Amniotic epithelial cell (primary cell): ENCODE measurements at regions not wholly inside any gene's neighbourhood (a gene's known extent, or its start where the extent isn't known, plus 50 kb on each side); places are given as distances from the start of the nearest gene placed in this dataset.

Experiments
- DNase-seq: peaks from one replicate; pipeline ENCODE4 v3.0.0-alpha.2; 2010; ENCODE audit warnings: low read depth

DNA sequence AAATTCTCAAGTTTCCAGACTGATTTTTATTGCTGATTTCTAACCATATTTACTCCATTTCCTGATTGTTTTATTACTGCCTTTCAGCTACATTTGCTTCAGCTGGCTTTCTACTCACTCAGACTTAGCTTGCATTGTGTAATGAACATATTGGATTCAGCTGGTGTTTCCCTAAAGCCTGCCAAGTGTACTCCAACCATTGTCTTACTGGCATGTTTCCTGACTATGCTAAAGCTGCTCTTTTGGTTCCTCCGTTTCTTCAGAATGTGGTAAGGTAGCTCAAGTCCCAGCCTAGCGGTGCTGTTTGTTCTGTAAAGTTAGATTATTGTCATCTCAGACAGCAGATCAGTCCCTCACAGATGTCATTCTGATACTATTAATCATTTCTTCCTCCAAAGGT, 53.1 kb upstream of the GLRA2 start:
- no peak for DNase-seq

GRCh38 chrX:14449773-14450172, 79.6 kb upstream of the GLRA2 start:
- no peak for DNase-seq

- DNase-seq: no peak
These were observed 80.9 kb upstream of the GLRA2 start for GRCh38 chrX:14448406-14448805.

DNA sequence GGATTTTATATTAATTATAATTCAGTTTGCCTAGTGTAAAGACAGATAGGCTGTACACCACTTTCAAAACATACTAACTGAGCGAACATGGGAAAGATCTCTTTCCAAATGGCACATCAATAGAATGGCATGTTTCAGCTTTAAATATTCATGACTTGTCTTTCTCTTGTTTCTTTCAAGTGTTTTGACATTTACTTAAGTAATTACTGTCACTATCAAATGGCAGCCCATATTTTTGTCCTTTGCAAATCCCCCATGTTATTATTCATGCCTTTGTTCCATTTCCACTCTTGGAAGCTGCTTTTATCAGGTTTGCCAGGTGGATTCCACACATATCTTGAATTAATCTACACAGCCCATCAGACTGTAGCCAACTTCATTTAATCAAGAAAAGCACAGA, 89.2 kb upstream of the GLRA2 start:
- no peak for DNase-seq

DNA sequence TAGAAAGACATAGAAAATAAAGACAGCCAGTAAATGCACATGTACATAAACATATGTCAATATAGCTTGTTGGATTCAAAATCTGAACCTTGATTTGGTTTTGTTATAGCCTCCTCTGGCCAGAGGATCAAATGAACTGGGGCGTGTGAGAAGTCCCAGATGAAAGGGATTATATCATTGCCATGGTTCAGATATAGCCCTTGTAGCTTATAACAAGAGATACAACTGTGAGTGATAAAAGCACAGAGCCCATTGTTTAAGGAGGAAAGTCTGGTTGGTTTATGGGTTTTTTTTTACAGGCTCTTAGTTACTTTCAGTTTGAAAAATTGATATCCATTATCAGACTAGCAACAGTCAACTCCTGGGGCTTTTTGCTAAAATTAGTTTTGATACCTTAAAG, 101.7 kb upstream of the GLRA2 start:
- DNase-seq: no peak

DNA sequence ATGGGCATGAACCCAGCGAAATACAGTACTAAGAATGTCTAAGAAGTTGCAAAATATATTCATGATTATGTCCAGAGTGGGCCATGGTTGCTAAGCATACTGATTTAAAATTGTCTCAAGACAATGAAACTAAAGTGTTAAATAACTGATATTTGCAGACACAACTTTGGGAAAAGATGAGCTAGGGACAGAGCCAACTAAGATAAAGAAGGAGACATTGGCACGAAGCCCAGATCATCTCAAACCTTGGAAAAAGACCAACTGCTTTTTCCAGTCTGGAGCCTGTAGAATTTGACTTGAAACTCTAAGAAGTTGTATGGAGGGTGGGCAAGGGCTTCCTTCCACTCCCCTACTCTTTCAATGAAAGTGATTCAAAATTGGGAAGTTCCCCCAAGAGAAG, 108.5 kb upstream of the GLRA2 start:
- DNase-seq: no peak

- no peak for DNase-seq
These were observed 116.7 kb upstream of the GLRA2 start for GRCh38 chrX:14412686-14413085.

- DNase-seq: no peak
These were observed 118.0 kb upstream of the GLRA2 start for GRCh38 chrX:14411326-14411725.

DNA sequence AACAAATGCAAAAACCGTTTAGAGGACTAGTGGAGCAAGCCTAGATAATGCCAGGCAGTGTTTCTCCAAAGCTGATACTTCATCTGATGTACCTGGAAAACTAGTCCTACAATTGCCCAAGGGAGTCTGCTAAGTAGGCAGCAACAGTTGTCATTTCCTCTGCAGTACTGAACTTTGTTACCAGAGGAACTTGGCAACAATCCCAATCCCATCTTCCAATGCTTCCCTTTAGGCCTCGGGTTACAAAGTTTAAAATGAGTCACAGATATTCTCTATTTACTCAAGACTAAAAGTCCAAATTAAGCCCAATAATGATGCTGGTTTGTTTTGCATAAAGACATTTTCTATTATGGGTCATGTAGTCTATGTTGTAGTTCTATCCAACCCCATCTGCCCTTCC, 120.0 kb upstream of the GLRA2 start:
- DNase-seq: no peak

DNA sequence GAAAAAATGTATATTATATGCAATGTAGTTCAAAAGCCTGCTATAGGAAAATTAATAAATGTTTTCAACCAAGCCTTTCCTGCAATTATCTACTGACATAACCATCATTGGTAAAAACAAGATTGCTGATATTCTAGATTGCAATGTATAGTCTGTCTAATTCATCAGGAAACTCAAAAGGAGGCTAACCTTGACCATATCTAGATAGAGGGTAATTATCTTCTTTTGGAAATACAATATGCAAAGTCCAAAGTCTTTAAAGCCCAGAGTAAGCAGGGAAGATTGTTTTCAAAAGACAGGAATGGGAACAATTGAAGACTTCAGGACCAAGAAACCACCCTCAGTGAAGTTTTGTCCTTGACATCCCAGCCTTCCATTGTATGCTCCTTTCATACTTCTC, 123.1 kb upstream of the GLRA2 start:
- no peak for DNase-seq

- DNase-seq: peak; percentile 6
These were observed 130.6 kb upstream of the GLRA2 start for GRCh38 chrX:14398725-14399124.

GRCh38 chrX:14389682-14390081, 139.7 kb upstream of the GLRA2 start:
- no peak for DNase-seq

GRCh38 chrX:14386981-14387380, 142.4 kb upstream of the GLRA2 start:
- DNase-seq: no peak

DNA sequence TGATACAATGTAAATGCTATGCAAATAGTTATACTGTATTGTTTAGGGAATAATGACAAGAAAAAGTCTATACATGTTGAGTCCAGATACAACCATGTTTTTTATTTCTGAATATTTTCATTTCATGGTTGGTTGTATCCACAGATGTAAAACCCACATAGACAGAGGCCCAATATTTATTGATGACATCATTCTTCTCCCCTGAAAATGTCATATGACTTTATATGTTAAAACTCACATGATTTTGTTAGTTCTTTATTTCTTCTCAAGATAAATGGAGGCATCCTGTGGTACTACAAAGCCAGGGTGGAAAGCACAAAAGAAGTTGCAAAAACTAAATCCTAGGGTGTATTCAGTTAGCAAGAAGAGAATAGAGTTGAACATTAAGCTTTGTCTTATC, 149.3 kb upstream of the GLRA2 start:
- no peak for DNase-seq

DNA sequence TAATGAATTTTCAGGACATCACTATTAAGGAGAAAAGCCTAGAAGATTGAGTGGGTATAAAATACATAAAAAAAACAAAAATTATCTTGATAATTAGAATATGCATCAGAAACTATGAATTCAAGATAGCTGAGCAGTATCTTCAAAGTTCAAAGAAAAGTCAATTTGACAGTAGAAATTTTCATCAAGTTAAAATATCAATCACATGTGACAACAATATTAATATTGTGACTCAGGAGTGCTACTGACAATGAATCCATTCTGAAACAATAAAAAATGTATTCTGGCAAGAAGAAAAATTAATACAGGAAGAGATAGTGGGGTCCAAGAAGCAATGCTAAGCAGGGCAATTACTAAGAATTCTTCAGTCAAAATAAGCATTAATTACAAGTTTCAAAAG, 151.9 kb upstream of the GLRA2 start:
- no peak for DNase-seq

DNA sequence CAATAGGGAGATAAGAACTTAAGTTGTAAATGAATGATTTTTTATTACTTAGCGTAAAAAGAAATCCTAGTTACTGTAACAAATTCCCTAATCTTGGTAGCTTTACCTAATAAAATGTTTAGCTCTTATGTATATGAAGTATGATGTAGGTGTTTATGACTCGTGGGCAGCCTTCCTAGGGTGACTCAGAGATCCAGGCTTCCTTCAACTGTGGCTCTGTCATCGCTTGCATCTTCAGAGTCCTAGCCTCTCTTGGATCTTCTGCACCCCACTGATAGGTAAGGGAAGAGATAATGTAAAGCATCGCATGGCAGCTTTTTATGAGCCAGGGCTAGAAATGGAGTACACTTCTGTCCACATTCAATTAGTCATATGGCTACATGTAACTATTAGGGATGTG, 165.6 kb upstream of the GLRA2 start:
- no peak for DNase-seq

- no peak for DNase-seq
These were observed 166.6 kb upstream of the GLRA2 start for GRCh38 chrX:14362721-14363120.

- DNase-seq: no peak
These were observed 167.9 kb upstream of the GLRA2 start for GRCh38 chrX:14361435-14361834.

GRCh38 chrX:14359727-14360126, 169.6 kb upstream of the GLRA2 start:
- no peak for DNase-seq

DNA sequence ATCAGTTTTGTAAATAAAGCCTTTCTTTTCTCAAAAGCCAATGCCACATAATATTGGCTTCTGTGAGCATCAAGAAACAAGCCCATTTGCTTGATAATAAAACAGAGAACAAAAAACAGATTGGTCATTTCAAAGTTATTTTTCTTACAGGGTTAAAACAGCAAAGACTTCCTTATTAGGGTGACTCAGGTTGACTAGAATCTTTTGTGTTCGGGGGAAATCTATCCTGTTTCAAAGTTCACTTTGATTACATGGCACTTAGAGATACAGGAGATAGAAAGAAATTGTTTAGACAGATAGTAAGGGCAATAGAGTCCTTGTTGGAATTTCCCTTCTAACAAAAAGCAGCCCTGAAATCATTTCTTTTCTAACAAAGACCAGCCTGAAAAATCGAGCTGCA, 170.0 kb upstream of the GLRA2 start:
- DNase-seq: no peak

DNA sequence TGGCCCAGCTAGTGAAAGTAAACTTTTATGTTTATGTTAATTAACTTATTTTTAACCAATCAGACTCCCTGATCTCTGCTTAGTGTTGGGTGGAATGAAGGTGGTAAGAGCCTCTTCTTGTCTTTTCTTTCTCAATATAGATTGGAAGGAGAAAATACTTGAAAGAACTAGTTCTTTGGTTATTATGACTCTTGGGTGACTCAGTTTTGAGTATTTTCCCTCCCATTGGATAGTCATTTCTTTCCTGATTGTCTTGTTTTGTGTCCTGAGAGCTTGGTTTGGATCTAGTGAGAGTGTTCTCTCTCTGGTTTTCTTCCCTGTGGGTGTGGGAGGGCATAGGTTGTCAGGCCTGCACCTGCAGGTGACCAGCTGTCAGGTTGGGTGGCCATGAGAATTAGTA, 172.0 kb upstream of the GLRA2 start:
- DNase-seq: no peak

GRCh38 chrX:14356401-14356800, 172.9 kb upstream of the GLRA2 start:
- DNase-seq: no peak

GRCh38 chrX:14355556-14355955, 173.8 kb upstream of the GLRA2 start:
- DNase-seq: no peak

DNA sequence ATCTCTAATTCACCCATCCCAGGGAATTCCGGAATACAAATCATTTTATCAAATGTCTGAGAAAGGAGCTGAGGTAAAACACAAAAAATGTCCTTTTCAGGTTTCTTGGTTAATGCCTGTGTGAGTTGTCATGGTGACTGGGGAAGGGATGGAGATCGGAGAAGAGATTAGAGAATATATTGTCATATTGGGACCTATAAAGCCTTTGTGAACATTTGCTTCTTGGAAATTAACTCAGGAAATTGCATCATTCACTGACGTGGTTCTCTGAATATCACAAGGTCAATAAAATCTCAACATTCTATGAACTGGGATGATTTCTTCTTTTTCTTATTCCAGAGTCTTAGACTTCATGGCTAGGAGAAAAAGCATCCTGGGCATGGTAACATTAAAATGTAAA, 174.8 kb upstream of the GLRA2 start:
- no peak for DNase-seq

DNA sequence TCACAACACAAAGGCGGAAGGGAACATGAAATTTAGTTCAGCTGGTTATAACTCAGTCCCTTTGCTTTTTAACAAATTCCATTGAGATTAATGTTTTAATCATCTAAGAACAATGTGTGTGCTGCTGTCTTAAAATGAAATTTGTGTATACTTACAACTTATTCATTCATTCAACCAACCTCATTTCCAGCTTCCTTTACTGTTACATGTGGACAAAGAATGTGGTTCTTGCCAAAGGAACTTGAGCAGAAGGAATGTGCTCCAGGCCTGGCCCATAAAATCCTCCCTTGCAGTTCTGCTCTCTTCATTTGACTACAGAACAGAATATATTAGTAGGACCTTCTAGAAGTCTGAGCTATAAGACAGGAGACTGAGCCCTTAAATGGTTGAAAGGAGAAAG, 176.8 kb upstream of the GLRA2 start:
- no peak for DNase-seq
